ENCODE measurements at regions not wholly inside any gene's neighbourhood (a gene's known extent, or its start where the extent isn't known, plus 50 kb on each side); places are given as distances from the start of the nearest gene placed in this dataset.

DNA sequence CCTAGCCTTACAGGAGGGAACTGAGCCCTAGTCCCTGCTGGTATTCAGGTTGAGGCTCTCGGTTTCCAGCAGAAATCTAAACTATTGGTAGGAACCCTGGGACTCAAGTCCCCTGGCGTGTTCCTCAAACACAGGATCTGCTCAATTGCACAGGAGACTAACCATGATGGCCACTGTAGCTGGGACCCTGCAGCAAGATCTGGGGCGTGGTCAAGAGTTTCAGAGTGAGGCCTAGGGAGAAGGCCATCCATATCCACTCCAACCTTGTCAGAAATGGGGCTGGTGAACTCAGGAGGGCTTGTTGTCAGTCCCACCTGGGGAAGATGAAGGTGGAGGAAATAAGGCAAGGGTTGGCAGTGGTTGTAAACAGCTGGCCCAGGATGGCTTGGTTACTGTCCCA, 49.9 kb upstream of the PAX6 start:
- DNase-seq (ENCODE audit: low spot score): no peak
